HEK293T (cell line): ENCODE measurements at regions not wholly inside any gene's neighbourhood (a gene's known extent, or its start where the extent isn't known, plus 50 kb on each side); places are given as distances from the start of the nearest gene placed in this dataset.

ENCODE experiments used
- CTCF ChIA-PET: fragments of 350-600 bp; formaldehyde crosslinking; extraction: SDS; loops from one replicate; lab custom pipeline; 2021; ENCODE audit warnings: antibody characterized with exemption, inconsistent platforms; lab: Yijun Ruan, JAX
- POLR2A ChIA-PET: fragments of 350-600 bp; formaldehyde crosslinking; extraction: SDS; loops from one replicate; lab custom pipeline; 2020; ENCODE audit warnings: antibody characterized with exemption, inconsistent platforms; lab: Yijun Ruan, JAX
- DNase-seq: peaks from one replicate; pipeline ENCODE4 v3.0.0; 2012; ENCODE audit warnings: mixed read lengths; ENCODE audit errors: extremely low spot score
- ARNT ChIP-seq: fragments of 450-650 bp; IDR thresholded peaks from 2 replicates; pipeline ENCODE4 v1.6.1; 2017; ENCODE audit warnings: mild to moderate bottlenecking
- BHLHE40 ChIP-seq: fragments of 450-650 bp; IDR thresholded peaks from 2 replicates; pipeline ENCODE4 v1.6.1; 2016; ENCODE audit warnings: mild to moderate bottlenecking, moderate library complexity, borderline replicate concordance
- CTBP1 ChIP-seq: fragments of 450-650 bp; IDR thresholded peaks from 2 replicates; pipeline ENCODE4 v1.6.1; 2016; ENCODE audit warnings: borderline replicate concordance
- ELF4 ChIP-seq: fragments of 450-650 bp; IDR thresholded peaks from 2 replicates; pipeline ENCODE4 v1.6.1; 2017; ENCODE audit warnings: antibody characterized with exemption
- FOXA1 ChIP-seq: fragments of 450-650 bp; IDR thresholded peaks from 2 replicates; pipeline ENCODE4 v1.6.1; 2016; ENCODE audit warnings: mild to moderate bottlenecking
- FOXK2 ChIP-seq: fragments of 450-650 bp; IDR thresholded peaks from 2 replicates; pipeline ENCODE4 v1.6.1; 2016; ENCODE audit warnings: mild to moderate bottlenecking
- FOXM1 ChIP-seq: fragments of 450-650 bp; IDR thresholded peaks from 2 replicates; pipeline ENCODE4 v1.6.1; 2017; ENCODE audit warnings: mild to moderate bottlenecking, borderline replicate concordance
- HDGF ChIP-seq: fragments of 450-650 bp; IDR thresholded peaks from 2 replicates; pipeline ENCODE4 v1.6.1; 2017; ENCODE audit warnings: antibody characterized with exemption, borderline replicate concordance
- L3MBTL2 ChIP-seq: fragments of 450-650 bp; conservative IDR thresholded peaks from 2 replicates; pipeline ENCODE4 v1.6.1; 2016; ENCODE audit warnings: mild to moderate bottlenecking
- LEF1 ChIP-seq: fragments of 450-650 bp; IDR thresholded peaks from 2 replicates; pipeline ENCODE4 v1.6.1; 2017; ENCODE audit warnings: mild to moderate bottlenecking, borderline replicate concordance
- NFRKB ChIP-seq: fragments of 450-650 bp; IDR thresholded peaks from 2 replicates; pipeline ENCODE4 v1.6.1; 2016; ENCODE audit warnings: mild to moderate bottlenecking, moderate library complexity
- SP1 ChIP-seq: fragments of 450-650 bp; IDR thresholded peaks from 2 replicates; pipeline ENCODE4 v1.6.1; 2017
- SUZ12 ChIP-seq: fragments of 450-650 bp; IDR thresholded peaks from 2 replicates; pipeline ENCODE4 v1.6.1; 2016; ENCODE audit warnings: mild to moderate bottlenecking
- TARDBP ChIP-seq: fragments of 450-650 bp; IDR thresholded peaks from 2 replicates; pipeline ENCODE4 v1.6.1; 2016
- ZNF384 ChIP-seq: fragments of 450-650 bp; IDR thresholded peaks from 2 replicates; pipeline ENCODE4 v1.6.1; 2016
- TF ChIP-seq, protein P1 (sequence below): fragments of 450-650 bp; IDR thresholded peaks from 2 replicates; pipeline ENCODE4 v1.6.1; 2016

GRCh38 chr18:10121786-10122515 is 208.1 kb downstream of the VAPA start:
- POLR2A ChIA-PET, result interaction anchor here (1.2 kb wide), 1 partner anchor 9 kb away, joined by 4 read pairs; no protein-coding TSS in a partner anchor
- peak; percentile 45 for DNase-seq
- TF ChIP-seq ARNT, result no peak
- no peak for TF ChIP-seq FOXK2
- no peak for TF ChIP-seq CTBP1
- TF ChIP-seq, protein P1, sequence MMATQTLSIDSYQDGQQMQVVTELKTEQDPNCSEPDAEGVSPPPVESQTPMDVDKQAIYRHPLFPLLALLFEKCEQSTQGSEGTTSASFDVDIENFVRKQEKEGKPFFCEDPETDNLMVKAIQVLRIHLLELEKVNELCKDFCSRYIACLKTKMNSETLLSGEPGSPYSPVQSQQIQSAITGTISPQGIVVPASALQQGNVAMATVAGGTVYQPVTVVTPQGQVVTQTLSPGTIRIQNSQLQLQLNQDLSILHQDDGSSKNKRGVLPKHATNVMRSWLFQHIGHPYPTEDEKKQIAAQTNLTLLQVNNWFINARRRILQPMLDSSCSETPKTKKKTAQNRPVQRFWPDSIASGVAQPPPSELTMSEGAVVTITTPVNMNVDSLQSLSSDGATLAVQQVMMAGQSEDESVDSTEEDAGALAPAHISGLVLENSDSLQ, result peak; percentile 82
- CTCF ChIA-PET, result interaction anchor here (0.6 to 0.9 kb wide), 2 partner anchors 12 to 150 kb away, joined by 3 to 4 read pairs; no protein-coding TSS in a partner anchor

GRCh38 chr18:10122988-10123950 is 209.5 kb downstream of the VAPA start:
- DNase-seq, result no peak
- POLR2A ChIA-PET, result interaction anchor here (0.6 to 1.2 kb wide), 2 partner anchors 8 to 540 kb away, joined by 3 to 4 read pairs; no protein-coding TSS in a partner anchor
- TF ChIP-seq, protein P1, result no peak
- TF ChIP-seq LEF1, result no peak
- TF ChIP-seq TARDBP, result no peak
- TF ChIP-seq NFRKB, result no peak
- no peak for TF ChIP-seq FOXA1
- no peak for TF ChIP-seq FOXK2
- TF ChIP-seq ELF4, result no peak
- TF ChIP-seq SP1, result no peak
- no peak for TF ChIP-seq HDGF
- CTCF ChIA-PET, result interaction anchor here (0.7 kb wide), 1 partner anchor 27 kb away, joined by 3 read pairs; no protein-coding TSS in a partner anchor

- CTCF ChIA-PET, result interaction anchor here (0.7 kb wide), 1 partner anchor 26 kb away, joined by 3 read pairs; no protein-coding TSS in a partner anchor
- no peak for DNase-seq
- POLR2A ChIA-PET, result no interaction called here
- no peak for TF ChIP-seq NFRKB
- TF ChIP-seq CTBP1, result no peak
- no peak for TF ChIP-seq ARNT
- no peak for TF ChIP-seq ZNF384
- TF ChIP-seq BHLHE40, result no peak
- no peak for TF ChIP-seq L3MBTL2
- TF ChIP-seq SP1, result no peak
- TF ChIP-seq FOXM1, result no peak
- TF ChIP-seq ELF4, result no peak
- no peak for TF ChIP-seq TARDBP
- no peak for TF ChIP-seq HDGF
- TF ChIP-seq SUZ12, result no peak
- no peak for TF ChIP-seq LEF1
- no peak for TF ChIP-seq FOXK2
- TF ChIP-seq, protein P1, result no peak
- TF ChIP-seq FOXA1, result no peak
Observed at GRCh38 chr18:10124071-10124470, 210.3 kb downstream of the VAPA start.

- POLR2A ChIA-PET, result no interaction called here
- no peak for DNase-seq
- CTCF ChIA-PET, result no interaction called here
- TF ChIP-seq TARDBP, result no peak
- TF ChIP-seq FOXK2, result no peak
- no peak for TF ChIP-seq FOXM1
- no peak for TF ChIP-seq SP1
- TF ChIP-seq NFRKB, result no peak
- no peak for TF ChIP-seq ARNT
- no peak for TF ChIP-seq ELF4
- TF ChIP-seq HDGF, result no peak
- no peak for TF ChIP-seq L3MBTL2
- no peak for TF ChIP-seq SUZ12
- TF ChIP-seq BHLHE40, result no peak
- TF ChIP-seq LEF1, result no peak
Observed at GRCh38 chr18:10124557-10124956, 210.7 kb downstream of the VAPA start.

DNA sequence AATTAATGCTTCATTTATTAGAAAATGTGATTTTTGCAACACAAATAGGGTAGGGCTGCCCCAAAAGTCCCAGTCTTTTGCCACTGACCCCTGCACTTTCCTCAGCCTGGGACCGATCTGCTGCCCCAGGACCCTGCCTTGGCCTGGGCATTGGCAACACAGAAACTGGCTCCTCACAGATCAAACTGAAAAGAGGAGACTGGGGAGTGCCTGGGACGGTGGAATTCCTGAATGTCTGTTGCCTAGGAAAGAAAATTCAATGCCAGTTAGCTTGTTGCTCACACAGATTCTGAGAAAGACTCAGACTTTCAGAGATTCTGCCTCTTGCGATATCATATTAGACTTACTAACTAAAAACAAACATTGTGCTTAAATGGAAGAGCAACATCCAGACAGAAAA is 211.2 kb downstream of the VAPA start:
- POLR2A ChIA-PET, result no interaction called here
- DNase-seq, result no peak
- no peak for TF ChIP-seq BHLHE40
- no peak for TF ChIP-seq FOXM1
- no peak for TF ChIP-seq SUZ12
- no peak for TF ChIP-seq ARNT
- no peak for TF ChIP-seq NFRKB
- TF ChIP-seq ELF4, result no peak
- no peak for TF ChIP-seq TARDBP
- no peak for TF ChIP-seq FOXA1
- no peak for TF ChIP-seq ZNF384
- TF ChIP-seq CTBP1, result no peak
- TF ChIP-seq FOXK2, result no peak
- TF ChIP-seq, protein P1, result no peak
- no peak for TF ChIP-seq L3MBTL2
- no peak for TF ChIP-seq LEF1
- CTCF ChIA-PET, result no interaction called here
